Endothelial cell (in vitro differentiated cells): ENCODE measurements at regions not wholly inside any gene's neighbourhood (a gene's known extent, or its start where the extent isn't known, plus 50 kb on each side); places are given as distances from the start of the nearest gene placed in this dataset.

Experiments
- DNase-seq: peaks from one replicate; pipeline ENCODE4 v3.0.0; 2021; ENCODE audit warnings: low spot score
- H3K27ac Mint-ChIP-seq: one replicate; pipeline ENCODE4 v1.8.0; 2021; ENCODE audit warnings: mixed read lengths, inconsistent platforms; ENCODE audit not compliant: unreplicated experiment
- H3K27me3 Mint-ChIP-seq: one replicate; pipeline ENCODE4 v1.8.0; 2021; ENCODE audit warnings: mild to moderate bottlenecking, moderate library complexity, mixed read lengths, inconsistent platforms; ENCODE audit not compliant: unreplicated experiment
- H3K36me3 Mint-ChIP-seq: one replicate; pipeline ENCODE4 v1.8.0; 2021; ENCODE audit warnings: mild to moderate bottlenecking, low read depth, mixed read lengths, inconsistent platforms; ENCODE audit not compliant: unreplicated experiment
- H3K4me1 Mint-ChIP-seq: one replicate; pipeline ENCODE4 v1.8.0; 2021; ENCODE audit warnings: mild to moderate bottlenecking, mixed read lengths, inconsistent platforms; ENCODE audit not compliant: unreplicated experiment
- H3K4me3 Mint-ChIP-seq: one replicate; pipeline ENCODE4 v1.8.0; 2021; ENCODE audit warnings: mild to moderate bottlenecking, mixed read lengths, inconsistent platforms; ENCODE audit not compliant: unreplicated experiment
- H3K9me3 Mint-ChIP-seq: one replicate; pipeline ENCODE4 v1.8.0; 2021; ENCODE audit warnings: mixed read lengths, inconsistent platforms; ENCODE audit not compliant: unreplicated experiment
- TF ChIP-seq, protein P1 (sequence below): fragments of 200-600 bp; sonication (generic); IDR thresholded peaks from one replicate; pipeline ENCODE4 v1.5.0; 2021; ENCODE audit warnings: antibody characterized with exemption; ENCODE audit not compliant: unreplicated experiment

DNA sequence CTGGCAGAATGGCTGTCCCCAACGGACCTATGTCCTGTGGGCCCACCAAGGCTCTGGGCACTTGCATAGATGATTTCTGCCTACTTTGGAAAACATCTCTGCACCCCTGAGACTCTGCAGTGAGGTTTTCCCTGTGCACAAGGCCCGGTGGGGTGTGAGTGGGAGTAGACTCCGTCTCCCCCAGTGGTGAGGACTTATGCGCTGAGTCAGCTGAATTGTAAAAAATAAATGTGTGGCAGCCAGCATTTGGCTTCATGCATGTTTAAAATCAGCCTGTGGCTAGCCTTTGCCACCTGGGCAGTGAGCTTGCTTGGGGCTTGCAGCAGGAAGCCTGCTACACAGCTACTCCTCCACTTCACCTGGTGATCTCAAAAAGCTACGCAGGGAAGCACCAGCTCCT lies 139.3 kb upstream of the WDR11 start:
- Mint-ChIP-seq H3K27me3 (peaks cover 2% of the 10 kb centered on the region), H3K27ac (no peak overlapping the region), H3K4me3 (no peak overlapping the region), H3K36me3 (no peaks in the 10 kb centered on the region), H3K4me1 (no peaks in the 10 kb centered on the region), H3K9me3 (no peaks in the 10 kb centered on the region)
- DNase-seq = no peak
- TF ChIP-seq, protein P1, sequence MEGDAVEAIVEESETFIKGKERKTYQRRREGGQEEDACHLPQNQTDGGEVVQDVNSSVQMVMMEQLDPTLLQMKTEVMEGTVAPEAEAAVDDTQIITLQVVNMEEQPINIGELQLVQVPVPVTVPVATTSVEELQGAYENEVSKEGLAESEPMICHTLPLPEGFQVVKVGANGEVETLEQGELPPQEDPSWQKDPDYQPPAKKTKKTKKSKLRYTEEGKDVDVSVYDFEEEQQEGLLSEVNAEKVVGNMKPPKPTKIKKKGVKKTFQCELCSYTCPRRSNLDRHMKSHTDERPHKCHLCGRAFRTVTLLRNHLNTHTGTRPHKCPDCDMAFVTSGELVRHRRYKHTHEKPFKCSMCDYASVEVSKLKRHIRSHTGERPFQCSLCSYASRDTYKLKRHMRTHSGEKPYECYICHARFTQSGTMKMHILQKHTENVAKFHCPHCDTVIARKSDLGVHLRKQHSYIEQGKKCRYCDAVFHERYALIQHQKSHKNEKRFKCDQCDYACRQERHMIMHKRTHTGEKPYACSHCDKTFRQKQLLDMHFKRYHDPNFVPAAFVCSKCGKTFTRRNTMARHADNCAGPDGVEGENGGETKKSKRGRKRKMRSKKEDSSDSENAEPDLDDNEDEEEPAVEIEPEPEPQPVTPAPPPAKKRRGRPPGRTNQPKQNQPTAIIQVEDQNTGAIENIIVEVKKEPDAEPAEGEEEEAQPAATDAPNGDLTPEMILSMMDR = no peak

DNA sequence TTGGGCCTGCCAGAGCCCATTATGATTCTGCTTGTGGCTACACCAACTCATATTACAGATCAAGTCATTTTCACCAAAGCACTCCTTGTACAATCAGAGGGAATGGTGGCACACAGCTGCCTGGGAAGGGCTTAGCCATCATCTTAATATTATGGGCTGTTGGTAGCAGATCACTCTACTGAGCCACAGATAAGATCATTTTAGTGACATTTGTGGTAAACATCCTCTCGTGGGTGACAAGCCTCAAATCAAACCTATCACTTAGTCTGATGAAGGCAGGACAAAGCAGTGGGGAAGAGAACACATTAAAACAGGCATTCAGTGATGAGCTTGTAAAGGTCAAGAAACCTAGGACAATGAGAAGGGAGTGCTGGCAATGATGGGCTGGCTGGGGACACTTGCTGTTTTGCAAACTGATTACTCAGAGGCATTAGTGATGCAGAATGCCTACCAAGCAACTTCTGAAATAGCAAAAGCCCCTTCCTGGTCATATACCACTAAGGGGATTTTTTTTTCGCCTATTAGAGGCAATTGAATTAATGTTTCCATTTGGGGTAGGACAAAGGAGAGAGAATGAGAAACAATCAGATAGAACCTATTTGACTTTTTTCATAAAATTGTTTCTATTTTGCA lies 137.5 kb upstream of the WDR11 start:
- Mint-ChIP-seq H3K4me3 (no peak overlapping the region), H3K9me3 (no peaks in the 10 kb centered on the region), H3K4me1 (no peaks in the 10 kb centered on the region), H3K27ac (no peak overlapping the region), H3K36me3 (no peaks in the 10 kb centered on the region), H3K27me3 (peaks cover 2% of the 10 kb centered on the region)
- DNase-seq = no peak
- TF ChIP-seq, protein P1 = no peak

DNA sequence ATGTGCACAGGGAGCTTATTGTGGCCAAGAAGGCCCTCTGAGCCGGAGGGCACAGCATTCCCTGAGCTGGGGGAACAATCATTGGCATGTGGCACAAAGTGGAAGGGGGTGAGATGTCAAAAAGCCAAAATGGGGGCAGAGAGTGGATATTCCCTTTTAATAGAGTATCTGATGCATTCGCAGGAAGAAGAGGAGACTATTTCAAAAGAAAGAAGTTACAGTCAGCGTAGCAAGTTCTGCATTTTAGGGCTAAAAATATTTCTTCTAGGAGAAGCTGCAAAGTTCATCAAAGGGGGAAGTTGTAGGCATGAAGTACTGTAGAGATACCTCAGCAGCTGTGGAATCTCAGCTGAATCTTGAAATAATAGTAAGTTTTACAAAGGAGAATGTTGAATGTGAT lies 136.0 kb upstream of the WDR11 start:
- no peaks in the 10 kb centered on the region for H3K4me1 Mint-ChIP-seq
- H3K9me3 Mint-ChIP-seq = no peaks in the 10 kb centered on the region
- no peak for DNase-seq
- no peak overlapping the region for H3K27ac Mint-ChIP-seq
- peaks cover 2% of the 10 kb centered on the region for H3K27me3 Mint-ChIP-seq
- no peaks in the 10 kb centered on the region for H3K36me3 Mint-ChIP-seq
- TF ChIP-seq, protein P1 = no peak
- H3K4me3 Mint-ChIP-seq = no peak overlapping the region

DNA sequence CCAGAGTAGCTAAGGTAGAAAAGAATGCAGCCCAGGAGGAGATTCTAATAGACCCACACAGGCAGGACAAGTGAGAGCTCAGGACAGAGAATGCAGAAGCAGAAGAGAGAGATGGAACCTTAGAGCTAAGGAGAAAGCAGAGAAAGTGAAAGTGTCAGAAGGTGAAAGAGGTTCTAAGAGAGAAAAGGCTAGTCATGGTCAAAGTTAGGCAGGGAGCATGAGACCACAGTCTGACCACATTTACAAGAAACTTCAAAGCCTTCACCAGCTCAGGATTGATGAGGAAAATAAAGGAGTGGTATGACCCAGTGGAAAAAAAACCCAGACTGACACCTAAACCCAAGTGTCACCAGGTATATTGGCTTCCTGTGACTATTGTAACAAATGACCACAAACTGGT lies 131.8 kb upstream of the WDR11 start:
- no peak overlapping the region for H3K27ac Mint-ChIP-seq
- H3K27me3 Mint-ChIP-seq = peaks cover 2% of the 10 kb centered on the region
- H3K9me3 Mint-ChIP-seq = no peaks in the 10 kb centered on the region
- no peaks in the 10 kb centered on the region for H3K36me3 Mint-ChIP-seq
- TF ChIP-seq, protein P1 = no peak
- no peak overlapping the region for H3K4me3 Mint-ChIP-seq
- H3K4me1 Mint-ChIP-seq = no peaks in the 10 kb centered on the region
- no peak for DNase-seq

DNA sequence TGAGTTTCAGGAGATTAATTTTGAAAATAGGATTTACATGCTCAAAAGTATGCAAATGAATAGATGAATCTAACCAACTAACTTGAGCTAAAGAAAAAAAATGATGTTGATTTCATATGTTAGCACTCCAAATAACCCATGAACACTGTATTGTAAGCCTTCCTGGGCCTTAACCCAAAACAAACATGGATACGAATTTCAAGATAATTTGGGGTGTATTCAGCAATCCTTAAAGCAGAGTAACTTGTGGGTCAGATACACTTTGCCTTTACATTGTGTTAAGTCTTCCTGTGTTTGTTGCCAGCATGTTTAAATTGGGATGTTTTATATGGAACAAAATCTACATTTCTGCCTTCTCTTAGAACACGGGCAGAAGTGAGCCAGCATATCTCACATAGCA lies 124.2 kb upstream of the WDR11 start:
- no peak overlapping the region for H3K27ac Mint-ChIP-seq
- no peaks in the 10 kb centered on the region for H3K27me3 Mint-ChIP-seq
- H3K9me3 Mint-ChIP-seq = no peaks in the 10 kb centered on the region
- TF ChIP-seq, protein P1 = no peak
- no peak for DNase-seq
- H3K4me3 Mint-ChIP-seq = no peak overlapping the region
- H3K4me1 Mint-ChIP-seq = no peaks in the 10 kb centered on the region
- H3K36me3 Mint-ChIP-seq = no peaks in the 10 kb centered on the region
